ENCODE measurements at regions not wholly inside any gene's neighbourhood (a gene's known extent, or its start where the extent isn't known, plus 50 kb on each side); places are given as distances from the start of the nearest gene placed in this dataset.

GRCh38 chr1:80054129-80054528 lies 1047.6 kb upstream of the ADGRL4 start:
- TF ChIP-seq POLR2AphosphoS5 (IDR thresholded peaks at IDR 0.05; ENCODE audit: borderline replicate concordance, low read depth, low read length): no peak
- no peak for TF ChIP-seq EZH2 (IDR thresholded peaks at IDR 0.05)
- TF ChIP-seq FOXP2 (optimal IDR thresholded peaks at IDR 0.05; ENCODE audit: control extremely low read depth, extremely low read length, insufficient read depth): no peak

All from SK-N-MC (cell line).